Mesendoderm (in vitro differentiated cells): ENCODE measurements at regions not wholly inside any gene's neighbourhood (a gene's known extent, or its start where the extent isn't known, plus 50 kb on each side); places are given as distances from the start of the nearest gene placed in this dataset.

Source experiments
- DNase-seq: peaks from one replicate; pipeline ENCODE4 v3.0.0; 2013
- H2AK5ac ChIP-seq: 2 replicates; pipeline ENCODE4 v1.6.1; 2013; ENCODE audit warnings: low read length, inconsistent platforms
- H2BK120ac ChIP-seq: 2 replicates; pipeline ENCODE4 v1.6.1; 2013; ENCODE audit warnings: low read depth, mild to moderate bottlenecking, low read length, moderate library complexity, mixed read lengths
- H2BK15ac ChIP-seq: replicated peaks from 2 replicates; pipeline ENCODE4 v1.6.1; 2013; ENCODE audit warnings: low read depth, mild to moderate bottlenecking, moderate library complexity
- H2BK5ac ChIP-seq: 2 replicates; pipeline ENCODE4 v1.6.1; 2013; ENCODE audit warnings: low read length, inconsistent platforms
- H3K18ac ChIP-seq: 2 replicates; pipeline ENCODE4 v1.6.1; 2013; ENCODE audit warnings: mild to moderate bottlenecking, low read length, mixed read lengths
- H3K23ac ChIP-seq: one replicate; pipeline ENCODE4 v1.6.1; 2013; ENCODE audit warnings: low read length
- H3K27ac ChIP-seq: 2 replicates; pipeline ENCODE4 v1.5.1; 2013; ENCODE audit warnings: low read depth, mild to moderate bottlenecking, inconsistent platforms, low read length, moderate library complexity
- H3K27me3 ChIP-seq: 2 replicates; pipeline ENCODE4 v1.6.1; 2013; ENCODE audit warnings: low read length, control low read depth, mild to moderate bottlenecking, inconsistent platforms; ENCODE audit not compliant: insufficient read depth, poor library complexity
- H3K36me3 ChIP-seq: 2 replicates; pipeline ENCODE4 v1.6.1; 2013; ENCODE audit warnings: low read length, inconsistent platforms; ENCODE audit not compliant: control insufficient read depth, insufficient read depth
- H3K4ac ChIP-seq: one replicate; pipeline ENCODE4 v1.6.1; 2013; ENCODE audit warnings: low read depth, mild to moderate bottlenecking, low read length, moderate library complexity
- H3K4me1 ChIP-seq: 2 replicates; pipeline ENCODE4 v1.6.1; 2013; ENCODE audit warnings: low read depth, low read length, inconsistent platforms; ENCODE audit not compliant: control insufficient read depth
- H3K4me2 ChIP-seq: 2 replicates; pipeline ENCODE4 v1.6.1; 2013; ENCODE audit warnings: low read length
- H3K4me3 ChIP-seq: 2 replicates; pipeline ENCODE4 v1.5.1; 2013; ENCODE audit warnings: mild to moderate bottlenecking, low read length
- H3K56ac ChIP-seq: one replicate; pipeline ENCODE4 v1.6.1; 2013; ENCODE audit warnings: low read length
- H3K79me1 ChIP-seq: 2 replicates; pipeline ENCODE4 v1.6.1; 2013; ENCODE audit warnings: low read length, inconsistent platforms
- H3K79me2 ChIP-seq: 2 replicates; pipeline ENCODE4 v1.6.1; 2013; ENCODE audit warnings: mild to moderate bottlenecking, low read length; ENCODE audit not compliant: control insufficient read depth, insufficient read depth
- H3K9ac ChIP-seq: 2 replicates; pipeline ENCODE4 v1.6.1; 2013; ENCODE audit warnings: low read length, inconsistent platforms
- H4K5ac ChIP-seq: one replicate; pipeline ENCODE4 v1.6.1; 2013; ENCODE audit warnings: low read length
- H4K8ac ChIP-seq: one replicate; pipeline ENCODE4 v1.6.1; 2013; ENCODE audit warnings: low read depth, mild to moderate bottlenecking, control low read depth, low read length, moderate library complexity
- WGBS: extraction: QIAGEN DNeasy Blood & Tissue Kit; methylation state at CpG from one replicate; pipeline ENCODE4 v1.1.7; 2013; ENCODE audit warnings: low lambda C conversion rate, missing lambda C conversion rate; ENCODE audit not compliant: insufficient coverage; ENCODE audit errors: extremely low coverage; 5-methylcytosine and 5-hydroxymethylcytosine counted together

DNA sequence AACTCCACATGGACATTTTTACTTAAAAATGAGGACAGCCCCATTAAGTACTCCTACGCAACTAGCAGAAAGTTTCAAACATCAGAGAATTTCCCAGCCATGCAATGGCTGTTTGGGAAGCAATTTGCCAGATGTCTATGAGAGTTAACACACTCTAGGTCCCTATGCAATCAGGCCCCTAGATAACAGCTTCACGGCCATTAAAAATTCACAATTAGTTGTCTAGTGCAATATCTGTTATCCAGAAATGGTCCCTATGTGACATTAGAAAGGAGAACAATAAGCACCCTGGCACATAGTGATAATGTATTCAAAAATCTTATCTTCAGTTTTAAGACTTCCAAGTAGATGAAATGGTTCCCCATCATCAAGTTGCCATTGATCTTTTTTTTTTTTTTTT is 174.3 kb upstream of the NRSN1 start:
- no peak overlapping the region for H4K5ac ChIP-seq

DNA sequence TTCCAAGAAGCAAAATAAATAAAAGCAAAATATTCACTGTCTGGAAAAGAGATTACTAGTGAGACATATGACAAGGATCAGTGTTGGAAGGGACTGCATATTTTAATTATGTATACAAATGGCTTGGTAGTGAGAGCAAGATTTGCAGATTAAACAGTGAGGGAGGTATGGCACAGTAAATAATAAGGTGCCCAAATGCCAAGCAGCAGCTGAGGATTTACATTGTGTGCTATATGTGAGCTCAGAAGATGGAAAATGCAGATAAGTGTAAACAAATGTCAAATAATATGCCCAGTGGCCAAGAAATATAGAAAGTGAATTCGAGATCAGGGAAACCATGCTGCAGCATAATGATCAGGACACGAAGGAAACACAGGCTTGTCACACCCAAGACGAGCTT is 173.8 kb upstream of the NRSN1 start:
- Histone ChIP-seq H3K56ac (no peak overlapping the region), H2BK15ac (no peak overlapping the region), H3K9ac (no peak overlapping the region), H3K4me1 (no peaks in the 10 kb centered on the region), H3K4me2 (no peak overlapping the region), H3K27ac (no peak overlapping the region), H3K23ac (no peak overlapping the region), H3K79me2 (no peaks in the 10 kb centered on the region), H2AK5ac (no peak overlapping the region), H2BK120ac (no peak overlapping the region), H3K18ac (no peak overlapping the region), H3K79me1 (no peaks in the 10 kb centered on the region), H3K36me3 (no peaks in the 10 kb centered on the region), H2BK5ac (no peak overlapping the region), H3K4ac (no peak overlapping the region), H3K4me3 (no peak overlapping the region), H3K27me3 (no peaks in the 10 kb centered on the region), H4K8ac (no peak overlapping the region), H4K5ac (no peak overlapping the region)
- no peak for DNase-seq
- no CpG with 5 or more reads among the region's 3 CpGs for WGBS

More for the DNA sequence above, 174.3 kb upstream of the NRSN1 start:
- Histone ChIP-seq H3K79me2 (no peaks in the 10 kb centered on the region), H3K27me3 (no peaks in the 10 kb centered on the region), H3K18ac (no peak overlapping the region), H3K23ac (no peak overlapping the region), H3K36me3 (no peaks in the 10 kb centered on the region), H3K4me1 (no peaks in the 10 kb centered on the region), H2BK120ac (no peak overlapping the region), H3K27ac (no peak overlapping the region), H3K9ac (no peak overlapping the region), H4K8ac (no peak overlapping the region), H2AK5ac (no peak overlapping the region), H2BK5ac (no peak overlapping the region), H3K4me3 (no peak overlapping the region), H3K4me2 (no peak overlapping the region), H3K4ac (no peak overlapping the region), H2BK15ac (no peak overlapping the region), H3K56ac (no peak overlapping the region), H3K79me1 (no peaks in the 10 kb centered on the region)
- no peak for DNase-seq
- no CpG with 5 or more reads among the region's 2 CpGs for WGBS

DNA sequence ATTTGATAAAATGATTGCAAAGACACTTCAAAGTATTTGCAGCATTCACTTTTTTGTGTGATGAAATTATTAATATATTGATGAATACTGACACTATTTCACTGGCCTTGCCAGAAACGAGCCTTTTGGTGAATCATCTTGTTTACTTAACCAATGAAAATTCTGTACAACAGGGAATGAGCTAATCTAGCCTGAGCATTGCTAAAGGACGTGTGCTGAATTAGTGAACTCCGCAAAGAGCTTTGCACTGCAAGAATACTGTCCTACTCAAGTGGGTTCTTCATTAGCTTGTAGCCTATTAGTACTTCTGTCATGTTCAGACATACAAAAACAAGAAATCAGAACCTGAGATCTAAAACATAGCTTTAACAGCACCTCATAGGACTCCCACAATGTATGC is 172.0 kb upstream of the NRSN1 start:
- Histone ChIP-seq H3K18ac (no peak overlapping the region), H3K4me3 (no peak overlapping the region), H3K4me2 (no peak overlapping the region), H4K8ac (no peak overlapping the region), H2BK120ac (no peak overlapping the region), H4K5ac (no peak overlapping the region), H3K4me1 (no peaks in the 10 kb centered on the region), H2AK5ac (no peak overlapping the region), H3K27me3 (no peaks in the 10 kb centered on the region), H3K56ac (no peak overlapping the region), H3K79me1 (no peaks in the 10 kb centered on the region), H2BK5ac (no peak overlapping the region), H3K9ac (no peak overlapping the region), H3K36me3 (no peaks in the 10 kb centered on the region), H3K79me2 (no peaks in the 10 kb centered on the region), H2BK15ac (no peak overlapping the region), H3K27ac (no peak overlapping the region), H3K23ac (no peak overlapping the region), H3K4ac (no peak overlapping the region)
- WGBS, result no CpG with 5 or more reads among the region's 3 CpGs
- DNase-seq, result no peak

DNA sequence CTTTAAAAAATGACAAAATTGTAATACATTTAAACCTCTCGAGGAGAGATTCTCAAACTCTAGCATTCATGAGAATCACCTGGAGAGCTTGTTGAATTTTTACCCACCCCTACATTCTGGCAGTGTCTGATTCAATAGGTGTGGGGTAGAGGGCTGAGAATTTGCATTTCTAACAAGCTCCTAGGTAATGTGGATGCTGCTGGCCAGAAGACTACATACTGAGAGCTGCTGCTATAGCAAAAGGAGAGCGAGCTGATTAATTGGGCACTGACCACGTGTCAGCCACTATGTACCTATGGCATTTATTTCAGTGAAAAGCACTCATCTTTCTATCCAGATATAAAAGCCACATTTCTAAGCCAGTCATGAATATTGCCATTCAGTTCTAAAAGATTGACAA is 169.0 kb upstream of the NRSN1 start:
- Histone ChIP-seq H3K4me1 (no peaks in the 10 kb centered on the region), H3K79me1 (no peaks in the 10 kb centered on the region), H3K36me3 (no peaks in the 10 kb centered on the region), H3K18ac (no peak overlapping the region), H2BK5ac (no peak overlapping the region), H3K23ac (no peak overlapping the region), H3K79me2 (no peaks in the 10 kb centered on the region), H2AK5ac (no peak overlapping the region), H3K4me2 (no peak overlapping the region), H2BK120ac (no peak overlapping the region), H3K27me3 (no peaks in the 10 kb centered on the region), H3K9ac (no peak overlapping the region), H3K27ac (no peak overlapping the region), H3K4ac (no peak overlapping the region), H4K5ac (no peak overlapping the region), H3K4me3 (no peak overlapping the region), H2BK15ac (no peak overlapping the region), H4K8ac (no peak overlapping the region), H3K56ac (no peak overlapping the region)
- no CpG with 5 or more reads among the region's 3 CpGs for WGBS
- DNase-seq, result no peak

DNA sequence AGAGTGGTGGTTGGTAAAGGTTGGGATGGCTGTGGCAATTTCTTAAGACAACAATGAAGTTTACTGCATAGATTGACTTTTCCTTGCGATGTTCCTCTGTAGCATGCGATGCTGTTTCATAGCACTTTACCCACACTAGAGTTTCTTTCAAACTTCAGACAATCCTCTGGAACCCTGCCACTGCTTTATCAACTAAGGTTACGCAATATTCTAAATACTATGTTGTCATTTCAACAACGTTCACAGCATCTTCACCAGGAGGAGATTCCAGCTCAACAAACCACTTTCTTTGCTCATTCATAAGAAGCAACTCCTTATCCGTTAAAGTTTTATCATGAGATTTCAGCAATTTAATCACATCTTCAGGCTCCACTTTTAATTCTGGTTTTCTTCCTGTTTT is 161.2 kb upstream of the NRSN1 start:
- H3K23ac ChIP-seq, result no peak overlapping the region
- H3K79me1 ChIP-seq, result no peaks in the 10 kb centered on the region
- H3K18ac ChIP-seq, result no peak overlapping the region
- no CpG with 5 or more reads among the region's 5 CpGs for WGBS
- no peak overlapping the region for H2BK120ac ChIP-seq
- H3K56ac ChIP-seq, result no peak overlapping the region
- no peak overlapping the region for H4K8ac ChIP-seq
- no peaks in the 10 kb centered on the region for H3K4me1 ChIP-seq
- no peak overlapping the region for H2BK15ac ChIP-seq
- no peak overlapping the region for H2AK5ac ChIP-seq
- no peak overlapping the region for H3K4me2 ChIP-seq
- DNase-seq, result no peak
- no peak overlapping the region for H3K9ac ChIP-seq
- no peak overlapping the region for H3K4ac ChIP-seq
- H3K36me3 ChIP-seq, result no peaks in the 10 kb centered on the region
- no peak overlapping the region for H3K27ac ChIP-seq
- H3K27me3 ChIP-seq, result no peaks in the 10 kb centered on the region
- no peak overlapping the region for H4K5ac ChIP-seq
- H3K79me2 ChIP-seq, result no peaks in the 10 kb centered on the region
- no peak overlapping the region for H3K4me3 ChIP-seq
- no peak overlapping the region for H2BK5ac ChIP-seq

DNA sequence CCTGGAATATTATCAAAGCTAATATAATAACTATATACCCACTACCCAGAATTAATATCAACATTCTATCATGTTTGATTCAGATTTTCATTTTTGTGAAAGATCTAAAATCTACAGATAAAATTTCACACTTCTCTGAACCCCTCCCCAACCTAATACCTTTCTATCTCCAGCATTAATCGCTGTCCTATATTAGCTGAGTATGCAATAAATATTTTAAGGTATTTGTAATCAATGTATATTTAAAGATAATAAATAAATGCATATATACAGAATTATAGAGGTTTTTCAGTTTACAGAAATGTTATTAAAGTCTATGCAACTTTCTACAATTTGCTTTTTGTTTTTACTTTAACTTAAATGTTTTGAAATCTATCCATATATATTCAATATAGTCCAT is 156.7 kb upstream of the NRSN1 start:
- H2BK5ac ChIP-seq, result no peak overlapping the region
- no peak overlapping the region for H3K4me3 ChIP-seq
- no peak overlapping the region for H3K4ac ChIP-seq
- H2BK15ac ChIP-seq, result no peak overlapping the region
- H3K79me2 ChIP-seq, result no peaks in the 10 kb centered on the region
- H3K27ac ChIP-seq, result no peak overlapping the region
- no peaks in the 10 kb centered on the region for H3K36me3 ChIP-seq
- no peak overlapping the region for H3K4me2 ChIP-seq
- 100% methylated on average over 1 of the region's 1 CpG for WGBS
- no peak overlapping the region for H4K8ac ChIP-seq
- no peaks in the 10 kb centered on the region for H3K79me1 ChIP-seq
- no peak overlapping the region for H3K23ac ChIP-seq
- H3K4me1 ChIP-seq, result no peaks in the 10 kb centered on the region
- no peak overlapping the region for H3K9ac ChIP-seq
- no peak for DNase-seq
- H2BK120ac ChIP-seq, result no peak overlapping the region
- no peaks in the 10 kb centered on the region for H3K27me3 ChIP-seq
- no peak overlapping the region for H3K56ac ChIP-seq
- no peak overlapping the region for H4K5ac ChIP-seq
- no peak overlapping the region for H3K18ac ChIP-seq
- no peak overlapping the region for H2AK5ac ChIP-seq
